ENCODE measurements at regions not wholly inside any gene's neighbourhood (a gene's known extent, or its start where the extent isn't known, plus 50 kb on each side); places are given as distances from the start of the nearest gene placed in this dataset.

GRCh38 chr9:18075253-18075952, 398.6 kb upstream of the ADAMTSL1 start:
- no peak for DNase-seq

- DNase-seq: no peak
Measured at GRCh38 chr9:18077941-18078678, 395.8 kb upstream of the ADAMTSL1 start.

- DNase-seq: no peak
Measured at GRCh38 chr9:18092138-18092537, 381.8 kb upstream of the ADAMTSL1 start.

GRCh38 chr9:18106006-18106560, 367.9 kb upstream of the ADAMTSL1 start:
- DNase-seq: no peak

GRCh38 chr9:18109675-18110074, 364.3 kb upstream of the ADAMTSL1 start:
- no peak for DNase-seq

- no peak for DNase-seq
Measured at GRCh38 chr9:18111146-18111545, 362.8 kb upstream of the ADAMTSL1 start.

- no peak for DNase-seq
Measured at GRCh38 chr9:18114559-18115475, 359.1 kb upstream of the ADAMTSL1 start.

- no peak for DNase-seq
Measured at GRCh38 chr9:18118268-18118667, 355.7 kb upstream of the ADAMTSL1 start.

GRCh38 chr9:18122171-18122570, 351.8 kb upstream of the ADAMTSL1 start:
- DNase-seq: no peak

GRCh38 chr9:18124760-18125159, 349.2 kb upstream of the ADAMTSL1 start:
- no peak for DNase-seq

- no peak for DNase-seq
Measured at GRCh38 chr9:18126831-18127498, 347.0 kb upstream of the ADAMTSL1 start.

- no peak for DNase-seq
Measured at GRCh38 chr9:18127499-18127875, 346.5 kb upstream of the ADAMTSL1 start.

GRCh38 chr9:18129809-18130334, 344.1 kb upstream of the ADAMTSL1 start:
- DNase-seq: no peak

- DNase-seq: no peak
Measured at GRCh38 chr9:18136354-18136994, 337.5 kb upstream of the ADAMTSL1 start.

GRCh38 chr9:18137815-18138214, 336.1 kb upstream of the ADAMTSL1 start:
- no peak for DNase-seq

- no peak for DNase-seq
Measured at GRCh38 chr9:18138656-18139055, 335.3 kb upstream of the ADAMTSL1 start.

- no peak for DNase-seq
Measured at GRCh38 chr9:18141681-18142080, 332.3 kb upstream of the ADAMTSL1 start.

GRCh38 chr9:18143073-18143745, 330.7 kb upstream of the ADAMTSL1 start:
- DNase-seq: no peak

GRCh38 chr9:18146329-18146728, 327.6 kb upstream of the ADAMTSL1 start:
- DNase-seq: no peak

GRCh38 chr9:18149471-18150011, 324.4 kb upstream of the ADAMTSL1 start:
- DNase-seq: no peak

- DNase-seq: no peak
Measured at GRCh38 chr9:18154661-18155060, 319.3 kb upstream of the ADAMTSL1 start.

Measured in CD4-positive, alpha-beta T cell treated with Interleukin-4 for 4 hours (primary cell).